NCI-H446 treated with DMSO at 0.1 percent for 48 hours (cell line): ENCODE measurements at regions not wholly inside any gene's neighbourhood (a gene's known extent, or its start where the extent isn't known, plus 50 kb on each side); places are given as distances from the start of the nearest gene placed in this dataset.

ENCODE experiments used
- DNase-seq: peaks from one replicate; lab custom pipeline; 2025; lab: John Stamatoyannopoulos, UW

- DNase-seq = no peak
Observed at GRCh38 chr12:23185346-23185745, 560.4 kb downstream of the ETNK1 start.

GRCh38 chr12:23186950-23187349 is 562.0 kb downstream of the ETNK1 start:
- no peak for DNase-seq

GRCh38 chr12:23193552-23193951 is 568.6 kb downstream of the ETNK1 start:
- no peak for DNase-seq

- DNase-seq = no peak
Observed at GRCh38 chr12:23197266-23197665, 572.3 kb downstream of the ETNK1 start.

GRCh38 chr12:23202728-23203127 is 577.8 kb downstream of the ETNK1 start:
- no peak for DNase-seq

GRCh38 chr12:23204933-23205778 is 580.2 kb downstream of the ETNK1 start:
- peak; percentile 65 for DNase-seq

GRCh38 chr12:23209793-23210192 is 584.8 kb downstream of the ETNK1 start:
- peak; percentile 56 for DNase-seq

GRCh38 chr12:23210573-23210972 is 585.6 kb downstream of the ETNK1 start:
- DNase-seq = no peak

- no peak for DNase-seq
Observed at GRCh38 chr12:23211384-23212320, 586.7 kb downstream of the ETNK1 start.

- no peak for DNase-seq
Observed at GRCh38 chr12:23217158-23217557, 592.2 kb downstream of the ETNK1 start.

GRCh38 chr12:23217667-23218066 is 592.7 kb downstream of the ETNK1 start:
- no peak for DNase-seq

- peak; percentile 10 for DNase-seq
Observed at GRCh38 chr12:23221066-23221465, 596.1 kb downstream of the ETNK1 start.

- DNase-seq = no peak
Observed at GRCh38 chr12:23221926-23222325, 597.0 kb downstream of the ETNK1 start.

- DNase-seq = no peak
Observed at GRCh38 chr12:23222801-23223200, 597.8 kb downstream of the ETNK1 start.

- no peak for DNase-seq
Observed at GRCh38 chr12:23228101-23228500, 603.1 kb downstream of the ETNK1 start.

GRCh38 chr12:23230899-23231298 is 605.9 kb downstream of the ETNK1 start:
- DNase-seq = no peak

GRCh38 chr12:23236066-23236780 is 611.3 kb downstream of the ETNK1 start:
- DNase-seq = peak; percentile 12

- DNase-seq = no peak
Observed at GRCh38 chr12:23236811-23237210, 611.8 kb downstream of the ETNK1 start.

GRCh38 chr12:23238190-23238589 is 613.2 kb downstream of the ETNK1 start:
- no peak for DNase-seq

GRCh38 chr12:23238957-23239356 is 614.0 kb downstream of the ETNK1 start:
- DNase-seq = no peak

GRCh38 chr12:23245186-23245585 is 620.2 kb downstream of the ETNK1 start:
- DNase-seq = no peak

GRCh38 chr12:23253191-23253590 is 628.2 kb downstream of the ETNK1 start:
- no peak for DNase-seq
